GM21390 (cell line): ENCODE measurements at regions not wholly inside any gene's neighbourhood (a gene's known extent, or its start where the extent isn't known, plus 50 kb on each side); places are given as distances from the start of the nearest gene placed in this dataset.

Experiments used
- ATAC-seq: cut with Tn5 transposase; IDR thresholded peaks from one replicate; pipeline ENCODE4 v1.9.1; 2021; ENCODE audit not compliant: unreplicated experiment

- ATAC-seq, result no peak
These were observed 2127.8 kb upstream of the CELF4 start for GRCh38 chr18:39693359-39693758.

DNA sequence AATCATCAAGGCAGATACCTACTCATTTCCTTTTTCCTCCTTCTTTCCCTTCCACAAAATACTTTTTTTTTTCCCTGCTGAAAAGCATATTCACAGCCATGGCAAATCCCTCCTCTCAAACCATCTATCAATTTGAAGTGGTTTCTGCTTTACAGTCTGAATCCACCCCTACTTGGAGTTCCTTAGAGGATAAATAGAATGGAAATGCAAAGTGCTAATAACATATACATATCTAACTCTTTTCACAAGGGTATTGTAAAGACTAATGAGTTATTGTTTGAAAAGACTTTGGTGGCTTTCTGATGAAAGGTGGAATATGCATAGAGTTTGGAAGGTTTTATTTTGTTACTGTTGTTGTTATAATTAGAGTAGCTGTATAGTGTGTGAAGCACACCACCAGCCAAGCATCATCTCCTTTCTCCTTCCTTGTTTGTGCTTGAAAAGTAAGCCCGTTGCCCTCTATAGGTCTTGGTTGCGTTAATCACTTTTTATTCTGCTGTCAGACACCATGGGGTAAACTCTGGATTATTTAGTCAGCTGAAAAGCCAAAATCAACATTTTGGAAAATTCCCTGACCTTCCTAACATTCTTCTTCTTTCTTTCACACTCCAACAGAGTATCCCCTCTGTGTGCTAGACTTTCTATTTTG lies 2126.9 kb upstream of the CELF4 start:
- no peak for ATAC-seq

- ATAC-seq, result no peak
These were observed 2119.8 kb upstream of the CELF4 start for GRCh38 chr18:39685303-39685902.

- no peak for ATAC-seq
These were observed 2115.5 kb upstream of the CELF4 start for GRCh38 chr18:39681061-39681460.

DNA sequence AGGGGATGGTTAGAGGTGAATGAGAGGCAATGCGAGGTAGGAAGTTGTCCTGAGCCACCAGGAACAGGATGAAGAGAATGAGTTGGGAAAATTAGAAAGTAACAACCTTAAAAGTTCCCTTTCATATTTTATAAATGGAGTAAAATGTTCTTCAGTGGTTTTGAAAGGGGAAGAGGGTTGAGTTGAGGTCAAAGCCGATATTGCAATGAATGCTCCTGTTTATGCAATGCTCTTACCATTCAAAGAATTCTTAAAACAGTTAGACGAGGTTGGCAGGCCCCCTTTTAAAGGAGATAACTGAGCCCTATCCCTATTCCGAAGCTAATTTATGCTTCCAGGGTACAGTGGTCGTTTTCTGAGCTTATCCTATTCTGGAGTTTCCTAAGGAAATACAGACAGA lies 2110.3 kb upstream of the CELF4 start:
- no peak for ATAC-seq

- ATAC-seq, result no peak
These were observed 2109.8 kb upstream of the CELF4 start for GRCh38 chr18:39675368-39675767.

- no peak for ATAC-seq
These were observed 2106.6 kb upstream of the CELF4 start for GRCh38 chr18:39672171-39672570.

DNA sequence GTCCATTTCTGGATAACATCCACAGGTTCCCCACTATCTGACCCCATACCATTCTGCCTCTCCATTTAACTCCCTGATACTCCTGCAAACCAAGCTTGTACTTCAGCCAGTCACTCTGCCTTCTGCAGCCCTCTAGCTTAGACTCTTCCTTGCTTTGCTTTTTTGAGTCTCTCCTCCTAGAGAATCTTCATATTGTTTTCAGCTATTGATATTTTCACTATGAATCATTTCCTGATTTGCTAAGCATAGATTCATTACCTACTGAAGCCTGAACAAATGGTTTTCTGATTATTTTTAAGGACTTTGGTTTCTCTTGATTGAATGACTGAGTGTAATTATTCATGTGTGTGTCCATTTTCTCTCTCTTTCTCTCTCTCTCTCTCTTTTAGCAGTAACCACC lies 2102.3 kb upstream of the CELF4 start:
- ATAC-seq, result no peak

DNA sequence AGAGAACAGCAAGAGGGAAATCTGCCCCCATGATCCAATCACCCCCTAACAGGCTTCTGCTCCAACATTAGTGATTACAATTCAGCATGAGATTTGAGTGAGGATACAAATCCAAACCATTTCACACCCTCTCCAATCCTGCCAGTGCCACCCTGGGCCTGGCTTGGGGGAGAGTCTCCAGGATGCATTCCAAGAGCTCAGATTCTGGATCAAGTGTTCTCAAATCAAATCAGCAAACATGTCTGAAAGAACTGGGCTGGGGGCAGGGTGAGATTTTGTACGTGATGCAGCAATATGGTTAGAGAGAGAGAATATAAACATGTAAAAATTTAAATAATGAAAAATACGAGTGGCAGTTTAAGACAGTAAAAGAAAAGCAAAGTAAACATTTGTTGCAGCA lies 2100.9 kb upstream of the CELF4 start:
- no peak for ATAC-seq

- no peak for ATAC-seq
These were observed 2096.3 kb upstream of the CELF4 start for GRCh38 chr18:39661856-39662366.

DNA sequence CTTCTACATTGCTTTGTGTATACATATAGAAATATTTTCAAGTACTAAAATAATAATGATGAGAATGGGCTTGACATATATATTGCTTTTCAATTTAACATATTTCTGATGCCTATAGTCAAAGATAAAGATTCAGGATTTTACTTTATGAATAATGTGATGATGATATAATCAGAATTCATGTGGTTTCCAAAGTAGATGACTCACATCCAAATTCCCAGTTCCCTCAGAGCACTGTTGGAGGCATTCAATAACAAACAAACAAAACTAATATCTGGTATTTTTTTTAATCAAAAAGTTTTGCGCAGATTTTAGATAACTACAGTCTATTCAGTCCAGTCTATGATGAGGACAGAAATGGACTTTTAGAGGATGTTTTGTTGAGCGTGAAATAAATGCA lies 2094.5 kb upstream of the CELF4 start:
- ATAC-seq, result no peak

- no peak for ATAC-seq
These were observed 2089.7 kb upstream of the CELF4 start for GRCh38 chr18:39655341-39655740.

- ATAC-seq, result no peak
These were observed 2087.6 kb upstream of the CELF4 start for GRCh38 chr18:39653221-39653620.

DNA sequence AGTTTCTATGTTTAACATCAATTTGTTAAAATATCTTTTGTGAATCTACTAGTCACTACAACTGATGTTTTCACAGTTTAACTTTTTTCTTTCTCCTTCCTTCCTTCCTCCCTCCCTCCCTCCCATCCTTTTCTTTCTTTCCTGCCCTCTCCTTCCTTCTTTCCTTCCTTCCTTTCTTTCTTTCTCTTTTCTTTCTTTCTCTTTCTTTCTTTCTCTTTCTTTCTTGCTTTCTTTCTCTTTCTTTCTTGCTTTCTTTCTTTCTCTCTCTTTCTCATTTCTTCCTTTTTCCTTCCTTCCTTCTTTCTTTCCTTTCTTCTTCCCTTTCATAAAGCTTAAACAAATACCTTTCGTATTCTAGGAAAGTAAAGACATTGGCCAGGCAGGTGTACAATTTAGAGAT lies 2083.0 kb upstream of the CELF4 start:
- no peak for ATAC-seq

GRCh38 chr18:39647627-39648534 lies 2082.3 kb upstream of the CELF4 start:
- ATAC-seq, result no peak

GRCh38 chr18:39638224-39638623 lies 2072.6 kb upstream of the CELF4 start:
- no peak for ATAC-seq

DNA sequence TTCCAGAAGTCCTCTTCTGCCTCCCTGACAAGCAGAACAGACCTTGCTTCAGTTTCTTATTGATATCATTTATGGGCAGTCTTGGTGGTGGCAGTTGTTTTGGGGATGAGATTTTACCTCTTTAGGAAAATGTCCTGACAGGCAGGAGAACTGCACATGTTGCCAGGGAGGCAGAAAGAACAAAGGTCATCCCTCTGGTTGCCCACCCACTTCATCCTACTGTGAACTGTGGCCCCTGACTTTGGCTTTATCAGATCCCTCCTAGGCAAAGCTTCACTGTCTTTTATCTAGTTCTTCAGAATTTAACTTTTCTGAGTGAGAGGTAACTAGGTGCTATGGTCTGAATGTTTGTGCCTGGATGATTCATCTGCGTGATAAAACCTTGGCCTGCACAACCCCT lies 2071.3 kb upstream of the CELF4 start:
- ATAC-seq, result no peak

GRCh38 chr18:39635966-39636365 lies 2070.4 kb upstream of the CELF4 start:
- ATAC-seq, result no peak

- ATAC-seq, result no peak
These were observed 2069.6 kb upstream of the CELF4 start for GRCh38 chr18:39635192-39635591.

DNA sequence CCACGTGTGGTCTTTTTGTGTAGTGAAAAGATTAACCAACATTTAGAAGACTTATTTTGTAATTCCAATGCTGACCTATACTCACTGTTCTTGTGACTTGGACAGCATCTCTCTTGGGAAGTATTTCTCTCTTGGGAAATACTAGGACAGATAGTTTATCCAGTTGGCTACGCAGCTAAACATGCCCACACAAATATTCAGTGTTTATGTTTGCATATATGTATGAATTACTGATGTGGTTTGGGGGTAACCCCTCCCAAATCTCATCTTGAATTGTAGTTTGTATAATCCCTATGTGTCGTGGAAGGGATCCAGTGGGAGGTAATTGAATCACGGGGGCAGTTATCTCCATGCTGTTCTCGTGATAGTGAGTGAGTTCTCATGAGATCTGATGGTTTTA lies 2062.3 kb upstream of the CELF4 start:
- no peak for ATAC-seq

GRCh38 chr18:39624961-39625360 lies 2059.4 kb upstream of the CELF4 start:
- no peak for ATAC-seq

GRCh38 chr18:39622431-39622830 lies 2056.8 kb upstream of the CELF4 start:
- ATAC-seq, result no peak
